ENCODE measurements at regions not wholly inside any gene's neighbourhood (a gene's known extent, or its start where the extent isn't known, plus 50 kb on each side); places are given as distances from the start of the nearest gene placed in this dataset.

- H3K4me1 ChIP-seq (ENCODE audit: low read length) = no peaks in the 10 kb centered on the region
- H3K36me3 ChIP-seq (replicated peaks; ENCODE audit: low read depth, low read length) = no peaks in the 10 kb centered on the region
- no peaks in the 10 kb centered on the region for H3K9me3 ChIP-seq (ENCODE audit: insufficient read depth, low read length)
- TF ChIP-seq CTCF (IDR thresholded peaks at IDR 0.05; ENCODE audit: low read depth, low read length) = no peak
- TF ChIP-seq EZH2phosphoT487 (IDR thresholded peaks at IDR 0.05; ENCODE audit: low read depth) = no peak
- no peaks in the 10 kb centered on the region for H3K27me3 ChIP-seq (ENCODE audit: low read depth, low read length)
- H3K4me2 ChIP-seq (ENCODE audit: low read length) = no peak overlapping the region
- H2AFZ ChIP-seq (ENCODE audit: low read depth, low read length) = no peak overlapping the region
- H3K9ac ChIP-seq (ENCODE audit: low read length) = no peak overlapping the region
- H3K27ac ChIP-seq (ENCODE audit: low read length) = no peak overlapping the region
- H3K4me3 ChIP-seq (ENCODE audit: low read length) = no peak overlapping the region
- no peaks in the 10 kb centered on the region for H3K79me2 ChIP-seq (ENCODE audit: low read length)
- no peaks in the 10 kb centered on the region for H4K20me1 ChIP-seq (ENCODE audit: insufficient read depth, low read length)
Measured at GRCh38 chr1:60989749-60990713, 92.3 kb upstream of the NFIA start.

DNA sequence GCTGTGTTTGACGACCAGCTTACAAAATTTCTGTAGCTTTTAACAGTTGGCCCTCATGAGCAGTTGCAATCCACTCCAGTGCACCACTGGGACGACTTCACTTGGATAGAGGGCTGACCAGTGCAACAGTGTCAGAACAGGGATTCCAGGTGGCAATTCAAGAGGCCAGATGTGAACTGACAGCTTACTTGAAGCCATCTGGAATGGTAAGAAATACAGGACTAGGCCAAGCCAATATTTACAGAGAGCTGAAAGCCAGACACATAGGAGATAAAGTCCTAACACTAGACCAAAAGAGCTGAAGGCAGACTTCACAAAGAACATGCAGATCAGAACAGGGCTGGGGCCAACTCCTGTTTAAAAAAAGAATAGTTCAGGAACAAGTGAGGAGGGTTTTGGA, 93.5 kb upstream of the NFIA start:
- Histone ChIP-seq H4K20me1 (ENCODE audit: insufficient read depth, low read length) (no peaks in the 10 kb centered on the region), H3K4me2 (ENCODE audit: low read length) (no peak overlapping the region), H3K4me1 (ENCODE audit: low read length) (no peaks in the 10 kb centered on the region), H3K79me2 (ENCODE audit: low read length) (no peaks in the 10 kb centered on the region), H3K36me3 (replicated peaks; ENCODE audit: low read depth, low read length) (no peaks in the 10 kb centered on the region), H2AFZ (ENCODE audit: low read depth, low read length) (no peak overlapping the region), H3K9me3 (ENCODE audit: insufficient read depth, low read length) (no peaks in the 10 kb centered on the region), H3K4me3 (ENCODE audit: low read length) (no peak overlapping the region), H3K9ac (ENCODE audit: low read length) (no peak overlapping the region), H3K27ac (ENCODE audit: low read length) (no peak overlapping the region), H3K27me3 (ENCODE audit: low read depth, low read length) (no peaks in the 10 kb centered on the region)
- TF ChIP-seq EZH2phosphoT487 (IDR thresholded peaks at IDR 0.05; ENCODE audit: low read depth) (no peak), CTCF (IDR thresholded peaks at IDR 0.05; ENCODE audit: low read depth, low read length) (no peak)

DNA sequence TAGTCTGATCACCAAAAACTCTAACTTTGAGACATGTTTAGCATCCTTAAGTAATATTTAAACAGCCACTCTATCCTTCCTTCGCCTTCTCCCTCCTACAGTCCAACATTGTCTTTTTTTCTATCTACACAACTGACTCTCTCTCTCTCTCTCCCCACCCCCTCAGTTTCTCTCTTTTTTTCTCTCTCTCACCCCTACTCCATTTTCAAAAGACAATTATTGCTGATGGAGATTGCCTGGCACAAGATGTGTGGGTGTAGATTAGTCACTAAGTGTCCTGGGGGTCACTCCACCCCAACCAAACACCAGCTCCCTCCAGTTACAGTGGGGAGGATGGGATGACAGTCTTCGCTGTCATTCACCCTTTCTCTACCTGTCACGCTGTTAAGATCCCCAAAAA, 94.5 kb upstream of the NFIA start:
- Histone ChIP-seq H3K9me3 (ENCODE audit: insufficient read depth, low read length) (no peaks in the 10 kb centered on the region), H3K27me3 (ENCODE audit: low read depth, low read length) (no peaks in the 10 kb centered on the region), H2AFZ (ENCODE audit: low read depth, low read length) (no peak overlapping the region), H3K4me3 (ENCODE audit: low read length) (no peak overlapping the region), H3K4me1 (ENCODE audit: low read length) (no peaks in the 10 kb centered on the region), H4K20me1 (ENCODE audit: insufficient read depth, low read length) (no peaks in the 10 kb centered on the region), H3K4me2 (ENCODE audit: low read length) (no peak overlapping the region), H3K9ac (ENCODE audit: low read length) (no peak overlapping the region), H3K27ac (ENCODE audit: low read length) (no peak overlapping the region), H3K36me3 (replicated peaks; ENCODE audit: low read depth, low read length) (no peaks in the 10 kb centered on the region), H3K79me2 (ENCODE audit: low read length) (no peaks in the 10 kb centered on the region)
- TF ChIP-seq EZH2phosphoT487 (IDR thresholded peaks at IDR 0.05; ENCODE audit: low read depth) (no peak), CTCF (IDR thresholded peaks at IDR 0.05; ENCODE audit: low read depth, low read length) (no peak)

GRCh38 chr1:60984062-60984799, 98.1 kb upstream of the NFIA start:
- Histone ChIP-seq H3K36me3 (replicated peaks; ENCODE audit: low read depth, low read length) (no peaks in the 10 kb centered on the region), H3K79me2 (ENCODE audit: low read length) (no peaks in the 10 kb centered on the region), H3K4me2 (ENCODE audit: low read length) (no peak overlapping the region), H3K9me3 (ENCODE audit: insufficient read depth, low read length) (no peaks in the 10 kb centered on the region), H2AFZ (ENCODE audit: low read depth, low read length) (no peak overlapping the region), H3K9ac (ENCODE audit: low read length) (no peak overlapping the region), H3K4me1 (ENCODE audit: low read length) (no peaks in the 10 kb centered on the region), H3K4me3 (ENCODE audit: low read length) (no peak overlapping the region), H4K20me1 (ENCODE audit: insufficient read depth, low read length) (no peaks in the 10 kb centered on the region), H3K27ac (ENCODE audit: low read length) (no peak overlapping the region), H3K27me3 (ENCODE audit: low read depth, low read length) (no peaks in the 10 kb centered on the region)
- TF ChIP-seq CTCF (IDR thresholded peaks at IDR 0.05; ENCODE audit: low read depth, low read length) = no peak
- no peak for TF ChIP-seq EZH2phosphoT487 (IDR thresholded peaks at IDR 0.05; ENCODE audit: low read depth)

Measured in OCI-LY3 (cell line).